HG03558 (cell line): ENCODE measurements at regions not wholly inside any gene's neighbourhood (a gene's known extent, or its start where the extent isn't known, plus 50 kb on each side); places are given as distances from the start of the nearest gene placed in this dataset.
"Not testable (repeated sequence)": the region's sequence is repeated elsewhere in the genome, so short reads cannot be mapped to it uniquely, and the experiment has no call there.

Experiments used
- ATAC-seq: cut with Tn5 transposase; IDR thresholded peaks from one replicate; pipeline ENCODE4 v1.9.1; 2021; ENCODE audit warnings: moderate number of reproducible peaks; ENCODE audit not compliant: unreplicated experiment; ENCODE audit errors: extremely low read depth

DNA sequence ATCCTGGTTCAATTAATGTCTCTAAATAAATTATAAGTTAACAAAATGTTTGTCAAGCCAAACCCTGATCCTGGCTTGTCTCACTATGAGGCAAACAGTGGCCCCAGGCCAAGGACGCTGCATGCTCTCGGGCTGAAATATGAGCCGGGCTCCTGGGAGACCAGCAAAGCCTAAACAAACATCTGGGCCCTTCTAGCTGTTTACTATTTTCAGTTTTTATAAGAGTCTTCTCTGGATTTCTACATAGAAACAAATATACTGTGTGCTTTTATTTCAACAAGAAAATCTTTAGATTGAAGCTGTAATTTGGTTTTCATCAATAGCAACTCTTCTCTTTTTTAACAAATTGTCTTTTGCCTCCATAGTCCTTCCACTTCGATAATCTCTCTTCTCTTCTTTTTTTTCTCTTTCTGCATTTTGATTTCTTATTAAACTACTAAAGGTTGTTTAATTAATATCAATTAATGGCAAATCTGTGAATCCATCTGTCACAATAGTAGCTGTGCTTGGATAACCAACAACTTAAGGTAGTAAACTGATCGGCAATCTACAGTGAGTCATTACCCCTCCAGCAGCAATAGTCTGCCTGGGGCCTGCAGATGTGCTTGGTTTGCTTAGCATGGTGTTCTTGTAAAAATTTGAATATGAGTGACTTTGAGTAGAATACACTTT, 83.3 kb upstream of the DNAJC1 start:
- no peak for ATAC-seq

DNA sequence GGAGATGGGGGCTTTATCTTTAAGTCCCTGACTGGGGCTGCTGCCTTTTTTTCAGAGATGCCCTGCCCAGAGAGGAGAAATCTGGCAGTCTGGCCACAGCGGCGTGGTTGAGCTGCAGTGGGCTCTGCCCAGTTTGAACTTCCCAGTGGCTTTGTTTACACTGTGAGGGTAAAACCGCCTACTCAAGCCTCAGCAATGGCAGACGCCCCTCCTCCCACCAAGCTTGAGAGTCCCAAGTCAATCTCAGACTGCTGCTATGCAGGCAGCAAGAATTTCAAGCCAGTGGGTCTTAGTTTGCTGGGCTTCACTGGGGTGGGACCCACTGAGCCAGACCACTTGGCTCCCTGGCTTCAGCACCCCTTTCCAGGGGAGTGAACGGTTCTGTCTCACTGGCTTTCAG, 76.4 kb upstream of the DNAJC1 start:
- not testable (repeated sequence) for ATAC-seq

DNA sequence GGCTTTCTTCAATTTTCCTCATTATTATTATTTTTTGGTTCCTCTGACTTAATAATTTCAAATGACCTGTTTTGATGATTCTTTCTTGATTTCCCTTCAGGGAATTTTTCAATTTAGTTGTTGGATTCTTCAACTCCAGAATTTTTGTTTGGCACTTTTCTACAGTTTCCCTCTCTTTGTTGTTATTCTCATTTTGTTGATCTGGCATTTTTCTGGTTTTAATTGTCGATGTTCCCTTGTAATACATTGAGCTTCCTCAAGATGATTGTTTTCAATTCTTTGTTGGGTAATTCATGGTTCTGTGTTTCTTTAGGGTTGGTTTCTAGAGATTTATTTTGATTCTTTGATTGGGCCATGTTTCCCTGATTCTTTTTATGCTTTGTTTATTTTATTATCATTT, 67.8 kb upstream of the DNAJC1 start:
- ATAC-seq = no peak

DNA sequence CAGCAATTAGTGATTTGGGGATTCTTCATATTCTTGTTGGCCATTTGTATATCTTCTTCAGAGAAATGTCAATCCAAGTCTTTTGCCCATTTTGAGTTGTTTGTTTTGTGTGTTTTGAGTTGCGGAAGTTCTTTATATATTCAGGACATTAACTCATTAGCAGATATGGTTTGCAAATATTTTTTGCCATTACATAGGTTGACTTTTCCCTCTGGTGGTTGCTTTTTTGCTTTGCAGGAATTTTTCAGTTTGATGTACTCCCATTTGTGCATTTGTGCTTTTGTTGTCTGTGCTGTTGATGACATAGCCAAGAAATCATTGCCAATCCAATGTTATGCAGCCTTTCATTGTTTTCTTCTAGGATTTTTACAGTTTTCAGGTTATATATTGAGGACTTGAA, 63.6 kb upstream of the DNAJC1 start:
- no peak for ATAC-seq

DNA sequence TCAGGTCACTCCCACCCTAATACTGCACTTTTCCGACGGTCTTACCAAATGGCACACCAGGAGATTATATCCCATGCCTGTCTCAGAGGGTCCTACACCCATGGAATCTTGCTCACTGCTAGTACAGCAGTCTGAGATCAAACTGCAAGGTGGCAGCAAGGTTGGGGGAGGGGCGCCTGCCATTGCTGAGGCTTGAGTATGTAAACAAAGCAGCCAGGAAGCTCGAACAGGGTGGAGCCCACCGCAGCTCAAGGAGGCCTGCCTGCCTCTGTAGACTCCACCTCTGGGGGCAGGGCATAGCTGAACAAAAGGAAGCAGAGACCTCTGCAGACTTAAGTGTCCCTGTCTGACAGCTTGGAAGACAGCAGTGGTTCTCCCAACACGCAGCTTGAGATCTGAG, 57.5 kb upstream of the DNAJC1 start:
- ATAC-seq = not testable (repeated sequence)

DNA sequence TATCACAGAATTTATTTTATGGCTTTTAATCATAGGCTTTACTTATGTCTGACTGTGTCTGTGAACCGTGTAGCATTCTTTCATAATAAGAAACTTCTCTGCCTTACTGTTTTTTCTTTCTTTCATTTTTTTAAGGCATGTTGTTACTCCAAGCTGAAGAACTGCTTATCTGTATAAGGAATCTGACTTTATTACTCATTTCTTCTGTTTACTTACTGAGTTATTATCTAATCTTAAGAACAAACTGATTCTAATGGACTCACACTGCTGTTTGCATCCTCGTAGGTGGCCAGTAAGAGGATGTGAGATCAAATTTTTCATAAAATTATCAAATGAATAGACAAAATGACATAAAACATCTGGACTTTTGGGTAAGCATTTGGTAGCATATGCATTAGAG, 54.7 kb upstream of the DNAJC1 start:
- ATAC-seq = no peak

DNA sequence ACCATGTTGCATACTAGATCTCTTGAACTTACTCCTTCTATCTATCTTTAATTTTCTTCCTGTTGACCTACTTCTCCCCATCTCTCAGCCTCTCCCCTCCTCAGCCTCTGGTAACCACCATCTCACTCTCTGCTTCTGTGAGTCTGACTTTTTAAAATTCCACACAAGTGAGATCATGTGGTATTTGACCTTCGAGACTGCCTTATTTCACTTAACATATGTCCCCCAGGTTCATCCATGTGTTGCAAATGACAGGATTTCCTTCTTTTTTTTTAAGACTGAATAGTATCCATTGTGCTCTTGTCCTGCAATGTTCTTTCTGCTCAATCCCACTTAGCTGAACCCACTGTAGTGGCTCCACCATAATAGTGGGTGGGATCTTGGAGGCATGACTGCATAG, 51.4 kb upstream of the DNAJC1 start:
- no peak for ATAC-seq
